NCI-H2029 treated with DMSO at 0.1 percent for 48 hours (cell line): ENCODE measurements at regions not wholly inside any gene's neighbourhood (a gene's known extent, or its start where the extent isn't known, plus 50 kb on each side); places are given as distances from the start of the nearest gene placed in this dataset.
A peak's percentile ranks its signal among the peaks of the same experiment; 100 is the strongest.
"Not testable (repeated sequence)": the region's sequence is repeated elsewhere in the genome, so short reads cannot be mapped to it uniquely, and the experiment has no call there.

Source experiments
- DNase-seq: peaks from one replicate; lab custom pipeline; 2025; lab: John Stamatoyannopoulos, UW

- no peak for DNase-seq
Measured at GRCh38 chr11:15841931-15842740, 514.2 kb downstream of the SOX6 start.

GRCh38 chr11:15843309-15843872, 513.0 kb downstream of the SOX6 start:
- peak; percentile 75 for DNase-seq

DNA sequence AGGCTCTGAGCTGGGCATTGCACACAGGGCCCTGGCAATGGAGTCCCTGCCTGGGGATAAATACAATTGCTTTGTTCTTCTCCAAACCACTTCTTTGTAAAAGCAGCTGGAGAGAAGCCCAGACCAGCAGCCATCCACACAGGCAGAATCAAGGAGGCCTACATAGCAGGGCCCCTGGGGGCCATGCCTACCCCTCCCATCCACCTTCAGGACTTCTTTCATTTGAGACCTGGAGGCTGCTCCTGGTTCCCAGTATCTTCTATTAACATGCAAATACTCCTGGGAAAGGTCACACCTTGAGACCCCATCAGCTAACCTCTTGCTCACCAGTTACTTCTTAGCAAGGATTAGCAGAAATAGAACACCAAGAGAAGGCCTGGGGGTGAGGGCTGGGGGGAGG, 511.1 kb downstream of the SOX6 start:
- peak; percentile 28 for DNase-seq

DNA sequence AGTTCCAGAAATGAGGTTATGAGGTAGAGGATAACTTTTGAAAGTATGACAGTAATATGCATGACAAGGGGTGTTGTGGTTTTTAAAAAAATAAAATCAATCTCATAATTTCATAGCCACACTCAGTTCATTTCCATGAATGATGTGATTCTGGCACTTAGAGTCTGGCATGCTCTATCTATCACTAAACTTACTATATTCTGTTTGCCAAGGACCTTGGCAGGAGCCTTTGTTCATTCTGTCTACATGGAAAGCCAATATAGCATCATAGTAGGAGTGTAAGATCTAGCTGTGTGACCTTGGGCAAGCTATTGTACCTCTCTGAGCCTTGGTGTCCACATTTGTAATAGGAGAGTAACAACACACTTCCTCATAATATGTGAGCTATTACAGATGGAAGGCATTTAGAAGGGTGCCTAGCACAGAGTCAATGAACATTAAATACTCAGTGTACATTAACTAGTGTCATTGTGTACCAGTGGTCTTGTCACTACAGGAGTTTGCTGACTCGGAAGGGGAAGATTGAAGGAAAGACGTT, 507.6 kb downstream of the SOX6 start:
- DNase-seq: no peak

DNA sequence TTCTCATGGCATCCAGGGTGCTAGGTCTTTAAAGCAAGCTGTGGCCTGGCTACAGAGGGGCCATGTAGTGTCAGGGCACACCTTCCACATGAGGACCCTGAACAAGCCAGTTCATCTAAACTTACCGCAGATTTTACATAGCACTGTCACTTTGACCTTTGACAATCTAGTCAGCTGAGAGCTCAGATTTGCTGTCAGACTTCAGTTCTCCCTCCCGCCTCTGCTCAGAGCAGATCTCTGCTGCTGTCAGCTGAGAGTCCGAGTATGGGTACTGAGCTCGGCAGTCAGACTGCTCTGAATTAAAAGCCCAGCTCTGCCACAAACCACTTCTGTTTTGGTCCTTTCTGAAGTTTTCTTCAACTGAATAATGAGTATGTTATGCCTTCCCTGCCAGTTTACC, 507.1 kb downstream of the SOX6 start:
- no peak for DNase-seq

DNA sequence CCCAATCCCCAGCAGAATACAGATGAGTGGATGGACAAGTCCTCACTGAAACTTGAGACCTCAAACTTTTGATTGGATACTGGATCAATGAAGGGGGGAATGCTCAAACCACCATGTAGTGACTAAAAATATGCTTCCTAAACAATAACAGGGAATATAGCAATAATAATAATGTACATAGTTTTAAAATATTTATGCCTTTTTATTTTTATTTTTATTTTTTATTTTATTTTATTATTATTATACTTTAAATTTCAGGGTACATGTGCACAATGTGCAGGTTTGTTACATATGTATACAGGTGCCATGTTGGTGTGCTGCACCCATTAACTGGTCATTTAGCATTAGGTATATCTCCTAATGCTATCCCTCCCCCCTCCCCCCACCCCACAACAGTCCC, 506.0 kb downstream of the SOX6 start:
- DNase-seq: not testable (repeated sequence)

GRCh38 chr11:15851051-15851498, 505.3 kb downstream of the SOX6 start:
- no peak for DNase-seq

GRCh38 chr11:15852179-15852578, 504.2 kb downstream of the SOX6 start:
- DNase-seq: no peak

- no peak for DNase-seq
Measured at GRCh38 chr11:15854245-15854644, 502.1 kb downstream of the SOX6 start.

DNA sequence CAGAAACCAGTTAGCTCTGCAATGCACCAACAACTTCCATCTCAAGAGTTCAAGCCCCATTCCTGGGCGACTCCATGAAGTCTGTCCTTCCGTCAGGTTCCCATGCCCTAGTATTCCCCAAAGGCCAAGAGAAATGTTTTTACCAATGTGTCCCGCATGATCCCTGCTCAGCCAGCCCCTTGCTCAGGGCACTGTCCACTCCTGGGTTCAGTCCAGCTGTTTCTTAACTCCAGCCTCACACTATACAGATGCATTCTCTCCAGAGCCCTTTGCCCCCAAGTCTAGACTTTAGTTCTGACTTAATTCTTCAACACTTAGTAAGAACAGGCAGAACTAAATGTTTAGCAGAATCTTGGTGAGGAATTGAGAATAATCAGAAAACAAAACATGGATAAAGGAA, 497.5 kb downstream of the SOX6 start:
- DNase-seq: no peak

- DNase-seq: no peak
Measured at GRCh38 chr11:15859411-15859810, 496.9 kb downstream of the SOX6 start.

GRCh38 chr11:15861256-15861655, 495.1 kb downstream of the SOX6 start:
- DNase-seq: no peak

- DNase-seq: no peak
Measured at GRCh38 chr11:15863411-15863810, 492.9 kb downstream of the SOX6 start.

DNA sequence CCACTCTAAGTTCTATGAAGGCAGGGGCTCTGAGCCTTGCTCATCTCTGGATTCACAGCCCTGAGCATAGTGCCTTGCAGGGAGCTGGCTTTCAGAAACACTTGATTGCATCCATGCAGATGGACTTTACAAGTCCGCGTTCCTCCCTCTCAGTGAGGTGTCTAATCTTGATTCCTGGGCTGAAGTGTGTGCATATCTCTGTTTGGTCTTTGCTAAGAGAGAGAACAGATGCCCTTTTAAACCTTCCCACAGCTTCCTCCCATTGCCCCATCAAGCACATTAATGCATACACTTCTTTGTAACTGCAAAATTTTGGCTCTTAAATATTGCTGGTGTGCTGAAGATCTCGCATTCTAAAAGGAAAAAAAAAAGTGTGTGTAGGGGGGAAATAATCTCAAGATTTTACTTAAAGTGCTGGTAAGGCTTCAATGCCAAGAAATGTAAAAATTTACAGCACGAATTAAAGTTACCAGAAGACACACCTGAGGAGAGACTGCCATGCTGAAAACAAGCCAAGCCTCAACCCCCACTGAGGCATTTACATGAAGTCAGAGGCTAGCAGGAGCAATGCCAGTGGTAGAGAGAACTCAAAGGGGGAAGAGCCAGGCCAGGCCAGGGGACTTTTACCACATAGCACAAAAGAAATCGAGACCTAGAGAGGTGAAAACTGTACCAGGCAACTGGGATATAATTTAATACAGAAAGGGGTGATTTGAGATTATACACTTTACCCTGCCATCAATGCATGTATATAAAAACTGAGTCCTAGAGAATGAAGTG, 492.1 kb downstream of the SOX6 start:
- DNase-seq: no peak

- DNase-seq: no peak
Measured at GRCh38 chr11:15865212-15865987, 490.9 kb downstream of the SOX6 start.

DNA sequence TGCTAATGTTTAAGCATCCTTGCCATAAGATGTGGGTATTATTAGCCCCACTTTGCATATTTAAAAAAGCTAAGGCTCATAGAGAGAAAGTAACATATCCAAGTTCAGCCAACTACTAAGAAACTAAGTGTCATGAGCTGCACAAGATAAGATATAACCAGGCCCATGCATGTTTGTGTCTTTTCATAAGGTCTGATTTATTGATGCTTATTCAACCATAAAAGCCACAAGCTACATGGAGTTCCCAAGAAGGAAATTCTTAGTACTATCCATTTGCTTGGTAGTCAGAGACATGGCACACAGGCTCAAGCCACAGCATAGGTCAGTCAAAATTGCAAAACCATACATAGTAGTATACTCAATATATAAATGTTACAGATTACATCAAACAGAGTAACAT, 488.5 kb downstream of the SOX6 start:
- no peak for DNase-seq

GRCh38 chr11:15870911-15871310, 485.4 kb downstream of the SOX6 start:
- no peak for DNase-seq

- DNase-seq: no peak
Measured at GRCh38 chr11:15871904-15872626, 484.3 kb downstream of the SOX6 start.

GRCh38 chr11:15873501-15873900, 482.8 kb downstream of the SOX6 start:
- DNase-seq: no peak

DNA sequence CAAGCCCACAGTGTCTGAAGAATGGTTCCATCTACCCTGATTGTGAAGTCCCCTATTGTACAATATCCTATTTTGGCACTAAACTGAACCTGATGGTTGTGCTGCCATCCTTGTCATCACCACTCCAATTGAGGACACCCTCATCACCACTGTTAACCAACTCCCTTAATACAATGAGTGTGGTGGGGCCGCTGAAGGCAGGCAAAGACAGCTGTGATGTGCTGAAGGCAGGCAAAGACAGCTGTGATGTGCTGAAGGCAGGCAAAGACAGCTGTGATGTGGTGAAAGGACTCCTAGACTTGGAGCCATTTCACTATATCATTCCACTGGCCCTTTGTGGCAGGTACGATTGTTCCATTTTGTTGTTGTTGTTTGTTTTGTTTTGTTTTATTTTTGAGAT, 481.6 kb downstream of the SOX6 start:
- DNase-seq: no peak

GRCh38 chr11:15875393-15875792, 481.0 kb downstream of the SOX6 start:
- no peak for DNase-seq
